G401 (cell line): ENCODE measurements at regions not wholly inside any gene's neighbourhood (a gene's known extent, or its start where the extent isn't known, plus 50 kb on each side); places are given as distances from the start of the nearest gene placed in this dataset.
A peak's percentile ranks its signal among the peaks of the same experiment; 100 is the strongest.
"Not testable (repeated sequence)": the region's sequence is repeated elsewhere in the genome, so short reads cannot be mapped to it uniquely, and the experiment has no call there.

Source experiments
- DNase-seq: peaks from one replicate; pipeline ENCODE4 v3.0.0-alpha.2; 2015; ENCODE audit warnings: low spot score
- in situ Hi-C: cut with HindIII; loops from 2 replicates; pipeline ENCODE4 v1.10.0; 2016; ENCODE audit warnings: low sequenced_read_pairs, mixed read lengths

- in situ Hi-C loops: no loop called here
- DNase-seq: peak; percentile 70
Observed at GRCh38 chrY:10627116-10627515, 1099.4 kb downstream of the TSPY10 start.

GRCh38 chrY:10648813-10649212 is 1121.1 kb downstream of the TSPY10 start:
- in situ Hi-C loops, DNase-seq: not testable (repeated sequence)

GRCh38 chrY:10657120-10657519 is 1129.4 kb downstream of the TSPY10 start:
- DNase-seq, in situ Hi-C loops: not testable (repeated sequence)

- in situ Hi-C loops: no loop called here
- DNase-seq: no peak
Observed at GRCh38 chrY:10666785-10667184, 1139.1 kb downstream of the TSPY10 start.

- in situ Hi-C loops: no loop called here
- no peak for DNase-seq
Observed at GRCh38 chrY:10686414-10686813, 1158.7 kb downstream of the TSPY10 start.
